CD4-positive, alpha-beta T cell treated with Interleukin-2 at 100 ng/mL for 4 hours (primary cell): ENCODE measurements at regions not wholly inside any gene's neighbourhood (a gene's known extent, or its start where the extent isn't known, plus 50 kb on each side); places are given as distances from the start of the nearest gene placed in this dataset.
"Not testable (repeated sequence)": the region's sequence is repeated elsewhere in the genome, so short reads cannot be mapped to it uniquely, and the experiment has no call there.

Experiments used
- DNase-seq: peaks from one replicate; pipeline ENCODE4 v3.0.0-alpha.2; 2020; ENCODE audit warnings: low spot score

- DNase-seq, result no peak
Measured at GRCh38 chr17:45649796-45650195, 134.3 kb upstream of the CRHR1 start.

- no peak for DNase-seq
Measured at GRCh38 chr17:45650561-45650960, 133.6 kb upstream of the CRHR1 start.

GRCh38 chr17:45651145-45651709 is 132.9 kb upstream of the CRHR1 start:
- DNase-seq, result no peak

- DNase-seq, result no peak
Measured at GRCh38 chr17:45653616-45654015, 130.5 kb upstream of the CRHR1 start.

GRCh38 chr17:45656527-45657181 is 127.5 kb upstream of the CRHR1 start:
- DNase-seq, result no peak

GRCh38 chr17:45660474-45660873 is 123.6 kb upstream of the CRHR1 start:
- DNase-seq, result no peak

- no peak for DNase-seq
Measured at GRCh38 chr17:45662432-45662831, 121.7 kb upstream of the CRHR1 start.

- no peak for DNase-seq
Measured at GRCh38 chr17:45663772-45664171, 120.3 kb upstream of the CRHR1 start.

- DNase-seq, result no peak
Measured at GRCh38 chr17:45664921-45665320, 119.2 kb upstream of the CRHR1 start.

GRCh38 chr17:45666046-45666600 is 118.0 kb upstream of the CRHR1 start:
- no peak for DNase-seq

GRCh38 chr17:45666641-45667040 is 117.5 kb upstream of the CRHR1 start:
- DNase-seq, result no peak

- DNase-seq, result no peak
Measured at GRCh38 chr17:45667591-45668171, 116.4 kb upstream of the CRHR1 start.

GRCh38 chr17:45668316-45668715 is 115.8 kb upstream of the CRHR1 start:
- DNase-seq, result no peak

- DNase-seq, result no peak
Measured at GRCh38 chr17:45672301-45672700, 111.8 kb upstream of the CRHR1 start.

GRCh38 chr17:45672792-45673191 is 111.3 kb upstream of the CRHR1 start:
- no peak for DNase-seq

GRCh38 chr17:45673759-45674158 is 110.4 kb upstream of the CRHR1 start:
- DNase-seq, result not testable (repeated sequence)

GRCh38 chr17:45675012-45675411 is 109.1 kb upstream of the CRHR1 start:
- no peak for DNase-seq

- DNase-seq, result no peak
Measured at GRCh38 chr17:45675892-45676291, 108.2 kb upstream of the CRHR1 start.

- DNase-seq, result no peak
Measured at GRCh38 chr17:45676695-45677094, 107.4 kb upstream of the CRHR1 start.

GRCh38 chr17:45677770-45678169 is 106.3 kb upstream of the CRHR1 start:
- DNase-seq, result no peak

GRCh38 chr17:45679426-45679825 is 104.7 kb upstream of the CRHR1 start:
- no peak for DNase-seq

GRCh38 chr17:45680360-45680759 is 103.8 kb upstream of the CRHR1 start:
- DNase-seq, result no peak

GRCh38 chr17:45681706-45682105 is 102.4 kb upstream of the CRHR1 start:
- DNase-seq, result no peak

- DNase-seq, result no peak
Measured at GRCh38 chr17:45686250-45686649, 97.9 kb upstream of the CRHR1 start.
